Inferior parietal cortex (tissue), 1 donor: ENCODE measurements at regions not wholly inside any gene's neighbourhood (a gene's known extent, or its start where the extent isn't known, plus 50 kb on each side); places are given as distances from the start of the nearest gene placed in this dataset.

ENCODE experiments used
- DNase-seq: peaks from one replicate; pipeline ENCODE4 v3.0.0-alpha.2; 2016; ENCODE audit errors: extremely low spot score

GRCh38 chr10:10350050-10350449 is 667.6 kb upstream of the CELF2 start:
- no peak for DNase-seq

- DNase-seq = no peak
Observed at GRCh38 chr10:10351451-10351850, 666.2 kb upstream of the CELF2 start.

GRCh38 chr10:10353326-10353868 is 664.3 kb upstream of the CELF2 start:
- DNase-seq = no peak

GRCh38 chr10:10359263-10359662 is 658.4 kb upstream of the CELF2 start:
- no peak for DNase-seq

GRCh38 chr10:10361301-10361885 is 656.3 kb upstream of the CELF2 start:
- no peak for DNase-seq

GRCh38 chr10:10362800-10363199 is 654.9 kb upstream of the CELF2 start:
- DNase-seq = no peak

- no peak for DNase-seq
Observed at GRCh38 chr10:10363217-10363616, 654.5 kb upstream of the CELF2 start.

- DNase-seq = no peak
Observed at GRCh38 chr10:10364902-10365301, 652.8 kb upstream of the CELF2 start.

- no peak for DNase-seq
Observed at GRCh38 chr10:10365676-10366075, 652.0 kb upstream of the CELF2 start.

GRCh38 chr10:10366836-10367235 is 650.8 kb upstream of the CELF2 start:
- DNase-seq = no peak

- no peak for DNase-seq
Observed at GRCh38 chr10:10367264-10367663, 650.4 kb upstream of the CELF2 start.

- peak; percentile 46 for DNase-seq
Observed at GRCh38 chr10:10368951-10369576, 648.6 kb upstream of the CELF2 start.

GRCh38 chr10:10385831-10386230 is 631.8 kb upstream of the CELF2 start:
- DNase-seq = no peak

- no peak for DNase-seq
Observed at GRCh38 chr10:10389182-10389581, 628.5 kb upstream of the CELF2 start.

GRCh38 chr10:10392511-10392910 is 625.2 kb upstream of the CELF2 start:
- DNase-seq = no peak

GRCh38 chr10:10394933-10395658 is 622.6 kb upstream of the CELF2 start:
- no peak for DNase-seq

GRCh38 chr10:10396601-10397000 is 621.1 kb upstream of the CELF2 start:
- DNase-seq = no peak

- no peak for DNase-seq
Observed at GRCh38 chr10:10397906-10398305, 619.8 kb upstream of the CELF2 start.

- no peak for DNase-seq
Observed at GRCh38 chr10:10403762-10404161, 613.9 kb upstream of the CELF2 start.

GRCh38 chr10:10417671-10418070 is 600.0 kb upstream of the CELF2 start:
- no peak for DNase-seq

GRCh38 chr10:10418387-10418786 is 599.3 kb upstream of the CELF2 start:
- DNase-seq = no peak

- DNase-seq = no peak
Observed at GRCh38 chr10:10421071-10421470, 596.6 kb upstream of the CELF2 start.
